ENCODE measurements at regions not wholly inside any gene's neighbourhood (a gene's known extent, or its start where the extent isn't known, plus 50 kb on each side); places are given as distances from the start of the nearest gene placed in this dataset.

DNA sequence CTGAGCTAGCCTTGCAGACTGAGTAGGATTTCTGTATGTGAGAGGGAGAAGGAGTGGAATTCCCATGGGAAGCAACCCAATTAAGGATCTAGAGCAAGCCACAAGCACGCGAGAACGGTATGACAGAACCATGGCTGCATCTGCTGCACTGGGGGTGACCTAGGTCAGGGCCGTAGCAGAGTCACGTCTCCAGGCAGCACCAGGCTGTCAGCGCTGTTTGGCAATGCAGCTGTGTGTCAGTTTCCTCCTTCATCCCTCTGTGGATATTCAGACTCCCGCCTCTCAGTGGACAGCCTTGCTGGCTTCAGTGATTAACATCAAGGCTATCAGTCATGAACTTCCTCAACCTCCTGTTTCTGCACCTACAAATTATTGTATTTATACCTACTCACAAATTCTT lies 118.1 kb upstream of the PPP2R5A start:
- TF ChIP-seq REST (IDR thresholded peaks at IDR 0.05; ENCODE audit: low read depth) (no peak), YY1 (IDR thresholded peaks at IDR 0.05; ENCODE audit: low read depth) (no peak), EP300 (IDR thresholded peaks at IDR 0.05; ENCODE audit: borderline replicate concordance) (no peak), CREB1 (IDR thresholded peaks at IDR 0.05; ENCODE audit: low read depth) (no peak), RAD21 (IDR thresholded peaks at IDR 0.05; ENCODE audit: low read depth) (no peak), CEBPB (IDR thresholded peaks at IDR 0.05) (no peak), TCF12 (IDR thresholded peaks at IDR 0.05; ENCODE audit: low read depth) (no peak)
- TF ChIP-seq, protein P1, sequence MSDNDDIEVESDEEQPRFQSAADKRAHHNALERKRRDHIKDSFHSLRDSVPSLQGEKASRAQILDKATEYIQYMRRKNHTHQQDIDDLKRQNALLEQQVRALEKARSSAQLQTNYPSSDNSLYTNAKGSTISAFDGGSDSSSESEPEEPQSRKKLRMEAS (IDR thresholded peaks at IDR 0.05): no peak

- TF ChIP-seq REST (IDR thresholded peaks at IDR 0.05; ENCODE audit: low read depth) (no peak), NFIC (IDR thresholded peaks at IDR 0.05) (no peak), CREB1 (IDR thresholded peaks at IDR 0.05; ENCODE audit: low read depth) (no peak), EGR1 (IDR thresholded peaks at IDR 0.05) (no peak), TCF12 (IDR thresholded peaks at IDR 0.05; ENCODE audit: low read depth) (no peak), USF1 (IDR thresholded peaks at IDR 0.05) (no peak), EP300 (IDR thresholded peaks at IDR 0.05; ENCODE audit: borderline replicate concordance) (no peak), ZBTB7A (IDR thresholded peaks at IDR 0.05; ENCODE audit: low read depth) (no peak), TEAD4 (IDR thresholded peaks at IDR 0.05) (no peak), YY1 (IDR thresholded peaks at IDR 0.05; ENCODE audit: low read depth) (no peak), CEBPB (IDR thresholded peaks at IDR 0.05) (no peak), TAF1 (IDR thresholded peaks at IDR 0.05; ENCODE audit: low read depth) (no peak), FOXM1 (IDR thresholded peaks at IDR 0.05; ENCODE audit: borderline replicate concordance, low read depth) (no peak), RAD21 (IDR thresholded peaks at IDR 0.05; ENCODE audit: low read depth) (no peak)
- TF ChIP-seq, protein P1 (IDR thresholded peaks at IDR 0.05): no peak
Measured at GRCh38 chr1:212173567-212173966, 111.6 kb upstream of the PPP2R5A start.

DNA sequence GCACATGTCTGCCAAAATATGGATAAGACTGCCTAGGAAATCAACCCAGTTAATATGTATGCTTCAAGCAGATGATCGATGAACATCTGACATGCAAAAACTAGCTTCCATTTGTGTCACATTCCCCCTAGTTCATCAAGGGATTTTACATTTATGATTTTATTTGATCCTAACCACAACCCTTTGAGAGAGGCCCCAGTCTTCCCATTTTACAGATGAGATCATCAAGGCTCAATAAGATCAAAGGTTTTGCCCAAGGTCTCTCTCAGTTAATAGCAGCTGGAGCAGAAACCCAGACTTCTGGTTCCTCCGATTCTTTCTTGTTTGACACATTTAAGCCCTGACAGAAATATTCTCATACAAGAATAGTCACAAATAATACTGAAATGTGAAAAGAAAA lies 107.7 kb upstream of the PPP2R5A start:
- TF ChIP-seq YY1 (IDR thresholded peaks at IDR 0.05; ENCODE audit: low read depth) (no peak), NFIC (IDR thresholded peaks at IDR 0.05) (no peak)

DNA sequence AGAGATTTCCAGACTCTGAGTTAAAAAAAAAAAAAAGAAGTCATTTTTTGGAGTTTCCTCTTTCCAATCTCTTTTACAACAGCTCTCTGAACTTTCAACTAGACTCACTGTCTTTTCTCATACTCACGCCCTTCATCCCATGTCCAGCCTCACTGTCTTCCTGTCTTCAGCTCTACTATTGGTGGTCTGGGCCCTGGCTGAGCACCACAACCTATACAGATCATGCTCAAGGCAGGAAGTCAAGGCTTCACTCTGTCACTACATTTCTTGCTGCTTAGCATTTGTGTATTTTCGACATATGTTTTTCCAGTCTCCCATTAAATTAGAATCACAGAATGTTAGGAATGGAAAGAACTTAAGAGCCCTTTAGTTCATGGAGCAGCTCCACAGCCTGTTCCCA lies 106.4 kb upstream of the PPP2R5A start:
- no peak for TF ChIP-seq YY1 (IDR thresholded peaks at IDR 0.05; ENCODE audit: low read depth)
- no peak for TF ChIP-seq USF1 (IDR thresholded peaks at IDR 0.05)
- no peak for TF ChIP-seq RAD21 (IDR thresholded peaks at IDR 0.05; ENCODE audit: low read depth)
- TF ChIP-seq FOXM1 (IDR thresholded peaks at IDR 0.05; ENCODE audit: borderline replicate concordance, low read depth): no peak
- TF ChIP-seq TAF1 (IDR thresholded peaks at IDR 0.05; ENCODE audit: low read depth): no peak
- TF ChIP-seq EGR1 (IDR thresholded peaks at IDR 0.05): no peak
- no peak for TF ChIP-seq TEAD4 (IDR thresholded peaks at IDR 0.05)
- TF ChIP-seq CREB1 (IDR thresholded peaks at IDR 0.05; ENCODE audit: low read depth): no peak
- no peak for TF ChIP-seq TCF12 (IDR thresholded peaks at IDR 0.05; ENCODE audit: low read depth)
- TF ChIP-seq ZBTB7A (IDR thresholded peaks at IDR 0.05; ENCODE audit: low read depth): no peak
- TF ChIP-seq CEBPB (IDR thresholded peaks at IDR 0.05): no peak
- TF ChIP-seq NFIC (IDR thresholded peaks at IDR 0.05): no peak
- TF ChIP-seq, protein P1 (IDR thresholded peaks at IDR 0.05): no peak
- no peak for TF ChIP-seq REST (IDR thresholded peaks at IDR 0.05; ENCODE audit: low read depth)
- TF ChIP-seq EP300 (IDR thresholded peaks at IDR 0.05; ENCODE audit: borderline replicate concordance): no peak
